DMS114 treated with DMSO at 0.1 percent for 48 hours (cell line): ENCODE measurements at regions not wholly inside any gene's neighbourhood (a gene's known extent, or its start where the extent isn't known, plus 50 kb on each side); places are given as distances from the start of the nearest gene placed in this dataset.
A peak's percentile ranks its signal among the peaks of the same experiment; 100 is the strongest.

ENCODE experiments used
- DNase-seq: peaks from one replicate; lab custom pipeline; 2025; ENCODE audit not compliant: unreplicated experiment; lab: John Stamatoyannopoulos, UW

GRCh38 chr19:32222556-32222955 is 122.9 kb upstream of the ZNF507 start:
- DNase-seq: no peak

- DNase-seq: no peak
These were observed 122.3 kb upstream of the ZNF507 start for GRCh38 chr19:32223106-32223505.

GRCh38 chr19:32223595-32224370 is 121.6 kb upstream of the ZNF507 start:
- DNase-seq: no peak

- peak; percentile 32 for DNase-seq
These were observed 120.8 kb upstream of the ZNF507 start for GRCh38 chr19:32224371-32225244.

GRCh38 chr19:32227561-32228165 is 117.7 kb upstream of the ZNF507 start:
- DNase-seq: no peak

GRCh38 chr19:32230441-32230840 is 115.0 kb upstream of the ZNF507 start:
- no peak for DNase-seq

GRCh38 chr19:32231020-32231419 is 114.4 kb upstream of the ZNF507 start:
- no peak for DNase-seq

- no peak for DNase-seq
These were observed 113.7 kb upstream of the ZNF507 start for GRCh38 chr19:32231691-32232090.

GRCh38 chr19:32232449-32232848 is 113.0 kb upstream of the ZNF507 start:
- no peak for DNase-seq

GRCh38 chr19:32233091-32233490 is 112.3 kb upstream of the ZNF507 start:
- no peak for DNase-seq

- DNase-seq: no peak
These were observed 111.5 kb upstream of the ZNF507 start for GRCh38 chr19:32233885-32234284.

- no peak for DNase-seq
These were observed 110.7 kb upstream of the ZNF507 start for GRCh38 chr19:32234663-32235217.

- DNase-seq: no peak
These were observed 107.3 kb upstream of the ZNF507 start for GRCh38 chr19:32238076-32238475.

GRCh38 chr19:32240316-32240715 is 105.1 kb upstream of the ZNF507 start:
- no peak for DNase-seq

GRCh38 chr19:32241306-32241705 is 104.1 kb upstream of the ZNF507 start:
- no peak for DNase-seq

GRCh38 chr19:32241932-32242710 is 103.3 kb upstream of the ZNF507 start:
- no peak for DNase-seq

GRCh38 chr19:32246006-32246405 is 99.4 kb upstream of the ZNF507 start:
- no peak for DNase-seq

GRCh38 chr19:32251634-32252332 is 93.6 kb upstream of the ZNF507 start:
- no peak for DNase-seq

GRCh38 chr19:32252333-32252669 is 93.1 kb upstream of the ZNF507 start:
- DNase-seq: no peak
